ENCODE measurements at regions not wholly inside any gene's neighbourhood (a gene's known extent, or its start where the extent isn't known, plus 50 kb on each side); places are given as distances from the start of the nearest gene placed in this dataset.
"Not testable (repeated sequence)": the region's sequence is repeated elsewhere in the genome, so short reads cannot be mapped to it uniquely, and the experiment has no call there.

DNA sequence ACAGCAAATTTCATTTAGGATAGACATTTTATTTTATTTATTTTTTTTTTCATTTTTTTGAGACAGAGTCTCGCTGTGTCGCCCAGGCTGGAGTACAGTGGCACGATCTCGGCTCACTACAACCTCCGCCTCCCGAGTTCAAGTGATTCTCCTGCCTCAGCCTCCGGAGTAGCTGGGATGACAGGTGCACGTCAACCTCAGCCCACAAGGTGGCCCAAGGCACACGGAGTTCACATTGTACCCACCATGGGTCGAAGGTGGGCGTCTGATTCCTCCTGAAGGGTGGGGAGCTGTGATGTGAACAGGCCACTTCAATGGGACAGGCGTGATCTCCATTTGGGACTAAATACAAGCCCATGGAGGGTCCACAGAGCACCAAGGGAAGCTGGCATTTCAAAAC lies 65.0 kb upstream of the PPP2R3B start:
- TF ChIP-seq, protein P1, sequence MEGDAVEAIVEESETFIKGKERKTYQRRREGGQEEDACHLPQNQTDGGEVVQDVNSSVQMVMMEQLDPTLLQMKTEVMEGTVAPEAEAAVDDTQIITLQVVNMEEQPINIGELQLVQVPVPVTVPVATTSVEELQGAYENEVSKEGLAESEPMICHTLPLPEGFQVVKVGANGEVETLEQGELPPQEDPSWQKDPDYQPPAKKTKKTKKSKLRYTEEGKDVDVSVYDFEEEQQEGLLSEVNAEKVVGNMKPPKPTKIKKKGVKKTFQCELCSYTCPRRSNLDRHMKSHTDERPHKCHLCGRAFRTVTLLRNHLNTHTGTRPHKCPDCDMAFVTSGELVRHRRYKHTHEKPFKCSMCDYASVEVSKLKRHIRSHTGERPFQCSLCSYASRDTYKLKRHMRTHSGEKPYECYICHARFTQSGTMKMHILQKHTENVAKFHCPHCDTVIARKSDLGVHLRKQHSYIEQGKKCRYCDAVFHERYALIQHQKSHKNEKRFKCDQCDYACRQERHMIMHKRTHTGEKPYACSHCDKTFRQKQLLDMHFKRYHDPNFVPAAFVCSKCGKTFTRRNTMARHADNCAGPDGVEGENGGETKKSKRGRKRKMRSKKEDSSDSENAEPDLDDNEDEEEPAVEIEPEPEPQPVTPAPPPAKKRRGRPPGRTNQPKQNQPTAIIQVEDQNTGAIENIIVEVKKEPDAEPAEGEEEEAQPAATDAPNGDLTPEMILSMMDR (conservative IDR thresholded peaks at IDR 0.05 in 1 of 2, IDR thresholded peaks at IDR 0.05 in 1 of 2; ENCODE audit: low read depth in 1 of 2, low read length in 2 of 2): not testable (repeated sequence)
- TF ChIP-seq EZH2 (IDR thresholded peaks at IDR 0.05; ENCODE audit: low read length, missing control alignments): not testable (repeated sequence)

Measured in fibroblast of lung (primary cell).